HCT116 (cell line): ENCODE measurements at regions not wholly inside any gene's neighbourhood (a gene's known extent, or its start where the extent isn't known, plus 50 kb on each side); places are given as distances from the start of the nearest gene placed in this dataset.

Experiments
- ATAC-seq: fragments of 200-7000 bp; cut with Tn5 transposase; 2 replicates; pipeline ENCODE4 v1.9.1; 2020; ENCODE audit warnings: mild to moderate bottlenecking, moderate library complexity
- BruUV-seq: library from RNA; stranded (reverse); fragments of 400-500 nt; replicated peaks from 2 replicates; lab custom pipeline; 2021; lab: Mats Ljungman, UMichigan
- CTCF ChIA-PET: fragments of 300-600 bp; sonication (Branson Sonifier 250); formaldehyde crosslinking; loops from one replicate; lab custom pipeline; 2021; ENCODE audit warnings: antibody characterized with exemption; lab: Charles Lee
- POLR2A ChIA-PET: fragments of 300-600, 350-600 bp; sonication (Branson Sonifier 250); formaldehyde crosslinking; loops from one replicate; lab custom pipeline; 2021; ENCODE audit warnings: antibody characterized with exemption; lab: Charles Lee
- RAD21 ChIA-PET, 2 experiments: fragments of 300-600 bp; sonication (Branson Sonifier 250); formaldehyde crosslinking; loops; one replicate each; lab custom pipeline; 2023; ENCODE audit warnings: low total read pairs in 2 of 2; ENCODE audit not compliant: uncharacterized antibody in 2 of 2, unreplicated experiment in 2 of 2, low non-redundant PET in 1 of 2; lab: Charles Lee
- DNase-seq: peaks from one replicate; pipeline ENCODE4 v3.0.0-alpha.2; 2010; ENCODE audit warnings: low read depth, low spot score
- H2AFZ ChIP-seq: fragments of 200-600 bp; shearing (Covaris generic), sonication (generic); 2 replicates; pipeline ENCODE4 v1.6.1; 2017; ENCODE audit warnings: low read depth, mixed run types, mixed read lengths, antibody characterized with exemption, low read length; ENCODE audit not compliant: poor library complexity, severe bottlenecking
- H3K27ac ChIP-seq: 2 replicates; pipeline ENCODE4 v1.5.1; 2012; ENCODE audit warnings: low read depth, low read length
- H3K27me3 ChIP-seq: fragments of 200-600 bp; sonication (generic); 2 replicates; pipeline ENCODE4 v1.6.1; 2016; ENCODE audit warnings: mixed run types, low read length, mixed read lengths; ENCODE audit not compliant: insufficient read depth
- H3K36me3 ChIP-seq, 2 experiments: fragments of 200-500 bp in 1 of 2; fragments of 200-600 bp in 1 of 2; sonication (Bioruptor generic) in 1 of 2; sonication (generic) in 1 of 2; 2 replicates each; pipeline versions ENCODE4 v1.5.1 to v1.6.1; 2014 to 2016; ENCODE audit warnings: low read length in 2 of 2, inconsistent platforms in 1 of 2, mixed read lengths in 1 of 2, mixed run types in 1 of 2; ENCODE audit not compliant: insufficient read depth in 2 of 2, control insufficient read depth in 1 of 2
- H3K4me1 ChIP-seq, 2 experiments: fragments of 200-600 bp in 1 of 2; sonication (generic) in 1 of 2; 2 replicates each; pipeline versions ENCODE4 v1.5.1 to v1.6.1; 2012 to 2017; ENCODE audit warnings: low read length in 2 of 2, inconsistent platforms in 1 of 2, mild to moderate bottlenecking in 1 of 2, mixed read lengths in 1 of 2, mixed run types in 1 of 2, moderate library complexity in 1 of 2; ENCODE audit not compliant: insufficient read depth in 2 of 2, control insufficient read depth in 1 of 2
- H3K4me2 ChIP-seq: fragments of 200-600 bp; sonication (generic); 2 replicates; pipeline ENCODE4 v1.6.1; 2017; ENCODE audit warnings: mixed run types, low read length, mixed read lengths
- H3K4me3 ChIP-seq, 2 experiments: fragments of 200-600 bp in 1 of 2; sonication (generic) in 1 of 2; replicated peaks in 1 of 2; 2 replicates each; pipeline ENCODE4 v1.5.1; 2011 to 2016; ENCODE audit warnings: low read length in 2 of 2, control low read depth in 1 of 2, low read depth in 1 of 2, mild to moderate bottlenecking in 1 of 2, mixed read lengths in 1 of 2, mixed run types in 1 of 2
- H3K79me2 ChIP-seq: fragments of 200-600 bp; sonication (generic); 2 replicates; pipeline ENCODE4 v1.6.1; 2017; ENCODE audit warnings: mild to moderate bottlenecking, mixed run types, low read length, moderate library complexity, mixed read lengths; ENCODE audit not compliant: insufficient read depth
- H3K9ac ChIP-seq: fragments of 200-600 bp; sonication (generic); 2 replicates; pipeline ENCODE4 v1.6.1; 2016; ENCODE audit warnings: low read length, mixed read lengths
- H3K9me2 ChIP-seq: fragments of 200-600 bp; sonication (generic), shearing (Covaris generic); 2 replicates; pipeline ENCODE4 v1.6.1; 2017; ENCODE audit warnings: mixed run types, mild to moderate bottlenecking, moderate library complexity; ENCODE audit not compliant: insufficient read depth
- H3K9me3 ChIP-seq, 2 experiments: fragments of 200-500 bp in 1 of 2; fragments of 200-600 bp in 1 of 2; sonication (Bioruptor generic) in 1 of 2; sonication (generic) in 1 of 2; 2 replicates each; pipeline ENCODE4 v1.6.1; 2014 to 2017; ENCODE audit warnings: low read length in 2 of 2, mixed read lengths in 2 of 2, inconsistent platforms in 1 of 2, low read depth in 1 of 2, mild to moderate bottlenecking in 1 of 2, mixed run types in 1 of 2, moderate library complexity in 1 of 2; ENCODE audit not compliant: control insufficient read depth in 1 of 2, insufficient read depth in 1 of 2
- H4K20me1 ChIP-seq: fragments of 200-600 bp; sonication (generic), shearing (Covaris generic); 2 replicates; pipeline ENCODE4 v1.6.1; 2017; ENCODE audit warnings: mixed run types, mild to moderate bottlenecking, moderate library complexity; ENCODE audit not compliant: insufficient read depth
- CBX3 ChIP-seq: IDR thresholded peaks from 2 replicates; pipeline ENCODE4 v1.6.1; 2012; ENCODE audit warnings: low read depth
- CEBPB ChIP-seq: IDR thresholded peaks from 2 replicates; pipeline ENCODE4 v1.6.1; 2012; ENCODE audit warnings: low read depth
- CTCF ChIP-seq, 3 experiments: fragments of 200-600 bp in 1 of 3; sonication (generic) in 1 of 3; IDR thresholded peaks in 2 of 3; conservative IDR thresholded peaks in 1 of 3; 2 replicates each; pipeline ENCODE4 v1.5.1; 2012 to 2017; ENCODE audit warnings: low read depth in 2 of 3, low read length in 2 of 3, antibody characterized with exemption in 1 of 3, borderline replicate concordance in 1 of 3, control low read depth in 1 of 3, mild to moderate bottlenecking in 1 of 3, mixed read lengths in 1 of 3, mixed run types in 1 of 3, moderate library complexity in 1 of 3; ENCODE audit not compliant: insufficient read depth in 1 of 3
- EGR1 ChIP-seq: IDR thresholded peaks from 2 replicates; pipeline ENCODE4 v1.6.1; 2012; ENCODE audit warnings: low read depth
- ELF1 ChIP-seq: IDR thresholded peaks from 2 replicates; pipeline ENCODE4 v1.6.1; 2012; ENCODE audit warnings: low read depth, borderline replicate concordance
- EZH2 ChIP-seq: fragments of 200-600 bp; sonication (generic); IDR thresholded peaks from 2 replicates; pipeline ENCODE4 v1.6.1; 2017; ENCODE audit warnings: antibody characterized with exemption, mixed run types
- EZH2phosphoT487 ChIP-seq: fragments of 200-600 bp; IDR thresholded peaks from 2 replicates; pipeline ENCODE4 v1.6.1; 2018; ENCODE audit warnings: antibody characterized with exemption, borderline replicate concordance
- FOSL1 ChIP-seq: IDR thresholded peaks from 2 replicates; pipeline ENCODE4 v1.6.1; 2012; ENCODE audit warnings: low read depth
- JUND ChIP-seq: IDR thresholded peaks from 2 replicates; pipeline ENCODE4 v1.6.1; 2012
- POLR2A ChIP-seq: IDR thresholded peaks from 2 replicates; pipeline ENCODE4 v1.7.0; 2011; ENCODE audit warnings: borderline replicate concordance; ENCODE audit not compliant: insufficient read depth, insufficient read length; ENCODE audit errors: extremely low read depth
- SP1 ChIP-seq: IDR thresholded peaks from 2 replicates; pipeline ENCODE4 v1.6.1; 2012; ENCODE audit warnings: low read depth
- TCF7L2 ChIP-seq: IDR thresholded peaks from 2 replicates; pipeline ENCODE4 v1.7.0; 2011; ENCODE audit warnings: borderline replicate concordance, inconsistent platforms; ENCODE audit not compliant: insufficient read depth, insufficient read length; ENCODE audit errors: extremely low read depth
- YY1 ChIP-seq: IDR thresholded peaks from 2 replicates; pipeline ENCODE4 v1.6.1; 2011; ENCODE audit warnings: low read length, low read depth, moderate library complexity, mild to moderate bottlenecking; ENCODE audit not compliant: insufficient replicate concordance; ENCODE audit errors: extremely low read depth
- intact Hi-C: fragments of 100-400 bp; cut with micrococcal nuclease; formaldehyde crosslinking; loops from 2 replicates; pipeline ENCODE4 v1.10.0; 2022

- H3K27me3 ChIP-seq: no peaks in the 10 kb centered on the region
- DNase-seq (no peak), ATAC-seq (no peak)
- no peaks in the 10 kb centered on the region for H3K9me3 ChIP-seq
- BruUV-seq: no TSS peak
- no peak overlapping the region for H3K9ac ChIP-seq
- no peaks in the 10 kb centered on the region for H4K20me1 ChIP-seq
- no peaks in the 10 kb centered on the region for H3K4me1 ChIP-seq
- no peak overlapping the region for H3K4me3 ChIP-seq
- intact Hi-C loops: no loop called here
- no peak overlapping the region for H2AFZ ChIP-seq
- no peak for TF ChIP-seq CTCF (IDR thresholded peaks at IDR 0.05 in 2 of 3, conservative IDR thresholded peaks at IDR 0.05 in 1 of 3; ENCODE audit: borderline replicate concordance in 1 of 3, insufficient read depth in 1 of 3, low read depth in 2 of 3, low read length in 2 of 3)
- no peak for TF ChIP-seq EZH2
- no peak for TF ChIP-seq EZH2phosphoT487
- no peak for TF ChIP-seq POLR2A
- no peak for TF ChIP-seq CEBPB
- TF ChIP-seq SP1: no peak
- TF ChIP-seq TCF7L2: no peak
- no peak for TF ChIP-seq ELF1
- TF ChIP-seq JUND: no peak
- TF ChIP-seq CBX3: no peak
- TF ChIP-seq YY1: no peak
- TF ChIP-seq EGR1: no peak
- no peak for TF ChIP-seq FOSL1
- ChIA-PET POLR2A (no interaction called here), CTCF (no interaction called here), RAD21 (no interaction called here)
- H3K36me3 ChIP-seq: no peaks in the 10 kb centered on the region
- H3K4me2 ChIP-seq: no peak overlapping the region
- no peaks in the 10 kb centered on the region for H3K9me2 ChIP-seq
- H3K79me2 ChIP-seq: no peaks in the 10 kb centered on the region
- no peak overlapping the region for H3K27ac ChIP-seq
These were observed 53.6 kb upstream of the KIF16B start for GRCh38 chr20:16626849-16627248.
